HEK293T (cell line): ENCODE measurements at regions not wholly inside any gene's neighbourhood (a gene's known extent, or its start where the extent isn't known, plus 50 kb on each side); places are given as distances from the start of the nearest gene placed in this dataset.

Experiments
- ARNT ChIP-seq: fragments of 450-650 bp; IDR thresholded peaks from 2 replicates; pipeline ENCODE4 v1.6.1; 2017; ENCODE audit warnings: mild to moderate bottlenecking
- BHLHE40 ChIP-seq: fragments of 450-650 bp; IDR thresholded peaks from 2 replicates; pipeline ENCODE4 v1.6.1; 2016; ENCODE audit warnings: mild to moderate bottlenecking, moderate library complexity, borderline replicate concordance
- CTBP1 ChIP-seq: fragments of 450-650 bp; IDR thresholded peaks from 2 replicates; pipeline ENCODE4 v1.6.1; 2016; ENCODE audit warnings: borderline replicate concordance
- ELF4 ChIP-seq: fragments of 450-650 bp; IDR thresholded peaks from 2 replicates; pipeline ENCODE4 v1.6.1; 2017; ENCODE audit warnings: antibody characterized with exemption
- FOXA1 ChIP-seq: fragments of 450-650 bp; IDR thresholded peaks from 2 replicates; pipeline ENCODE4 v1.6.1; 2016; ENCODE audit warnings: mild to moderate bottlenecking
- TARDBP ChIP-seq: fragments of 450-650 bp; IDR thresholded peaks from 2 replicates; pipeline ENCODE4 v1.6.1; 2016
- ZNF384 ChIP-seq: fragments of 450-650 bp; IDR thresholded peaks from 2 replicates; pipeline ENCODE4 v1.6.1; 2016

DNA sequence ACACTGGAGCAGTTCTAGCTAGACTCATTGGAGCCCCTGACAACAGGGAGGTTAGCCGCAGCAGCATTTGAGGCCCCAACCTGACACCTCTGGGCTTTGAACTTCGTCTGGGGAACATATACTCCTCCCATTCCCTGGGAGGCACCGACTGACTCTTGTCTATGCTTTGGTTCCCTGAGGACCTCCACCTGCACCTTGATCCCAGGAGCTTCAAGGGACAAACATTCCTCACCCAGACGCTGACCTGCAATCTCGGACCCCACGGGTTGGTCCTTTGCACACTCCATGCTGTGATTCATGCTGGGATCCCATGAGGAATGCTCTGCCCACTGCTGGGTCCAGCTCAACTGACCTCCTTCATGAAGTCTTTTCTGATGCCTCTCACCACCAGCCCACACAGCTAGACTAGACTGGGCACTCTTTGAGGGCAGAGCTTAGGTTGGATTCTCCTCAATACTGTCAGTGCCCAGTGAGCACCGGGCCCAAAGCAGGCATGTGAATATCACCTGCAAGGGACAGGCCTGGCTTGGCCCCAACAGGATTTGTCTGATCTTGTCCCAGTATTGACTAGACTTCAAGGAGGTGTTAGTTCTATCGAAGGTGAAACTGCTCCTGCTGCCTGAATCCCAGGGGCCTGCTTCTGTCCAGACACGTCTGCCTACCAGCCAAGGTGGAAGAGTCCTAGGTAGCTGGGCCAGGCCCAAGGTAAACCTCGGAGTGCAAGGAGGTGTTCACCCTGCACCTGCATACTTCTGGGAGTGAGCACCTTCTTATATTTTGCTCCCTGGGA, 51.8 kb upstream of the ZBTB43 start:
- TF ChIP-seq CTBP1 (no peak), ARNT (no peak), ELF4 (no peak), BHLHE40 (no peak), TARDBP (no peak), FOXA1 (no peak), ZNF384 (no peak)
